K562 (cell line): ENCODE measurements at regions not wholly inside any gene's neighbourhood (a gene's known extent, or its start where the extent isn't known, plus 50 kb on each side); places are given as distances from the start of the nearest gene placed in this dataset.

ENCODE experiments used
- ATAC-seq: fragments of 200-7000 bp; cut with Tn5 transposase; 3 replicates; pipeline ENCODE4 v1.9.1; 2020; ENCODE audit warnings: moderate library complexity
- BruUV-seq: library from RNA; stranded (reverse); fragments of 400-500 nt; replicated peaks from 2 replicates; lab custom pipeline; 2021; lab: Mats Ljungman, UMichigan
- CTCF ChIA-PET: fragments of 300-600 bp; formaldehyde crosslinking; extraction: SDS; loops from one replicate; lab custom pipeline; 2021; ENCODE audit warnings: low intra/inter-chr PET ratio; lab: Yijun Ruan, JAX
- POLR2A ChIA-PET: fragments of 300-600, 350-650 bp; sonication (Branson Sonifier 250); formaldehyde crosslinking; extraction: SDS; loops from one replicate; lab custom pipeline; 2021; ENCODE audit warnings: antibody characterized with exemption, inconsistent platforms; lab: Yijun Ruan, JAX
- DNase-seq, 4 experiments: peaks; one replicate each; pipeline versions ENCODE4 v3.0.0 to v3.0.0-alpha.2; 2011 to 2018; ENCODE audit warnings: low spot score in 3 of 4, mixed read lengths in 3 of 4; ENCODE audit errors: extremely low read depth in 1 of 4
- FAIRE-seq: peaks from 2 replicates; lab custom pipeline; 2011; peaks lifted over from hg19 to GRCh38; lab: Jason Lieb, UNC
- H2AFZ ChIP-seq: 2 replicates; pipeline ENCODE4 v1.6.0; 2011; ENCODE audit warnings: low read depth, low read length, control low read depth, inconsistent platforms
- H3K27ac ChIP-seq: fragments of 200-600 bp; 3 replicates; pipeline ENCODE4 v1.8.0; 2011; ENCODE audit warnings: low read depth, mild to moderate bottlenecking, control low read depth, inconsistent platforms, low read length, moderate library complexity, mixed read lengths; ENCODE audit errors: extremely low read depth
- H3K27me3 ChIP-seq, 2 experiments: fragments of 300-600 bp in 1 of 2; 2 replicates in 1 of 2; 3 replicates in 1 of 2; pipeline versions ENCODE4 v1.6.0 to v1.8.0; 2011; ENCODE audit warnings: inconsistent platforms in 2 of 2, low read length in 2 of 2, mild to moderate bottlenecking in 1 of 2, mixed read lengths in 1 of 2, moderate library complexity in 1 of 2; ENCODE audit not compliant: control insufficient read depth in 2 of 2, insufficient read depth in 2 of 2
- H3K36me3 ChIP-seq: fragments of 300-600 bp; 3 replicates; pipeline ENCODE4 v1.8.0; 2011; ENCODE audit warnings: mild to moderate bottlenecking, low read length, inconsistent platforms; ENCODE audit not compliant: control insufficient read depth, insufficient read depth
- H3K4me1 ChIP-seq, 2 experiments: fragments of 200-600 bp in 1 of 2; replicated peaks in 1 of 2; 2 replicates in 1 of 2; 3 replicates in 1 of 2; pipeline versions ENCODE4 v1.5.1 to v1.8.0; 2011; ENCODE audit warnings: inconsistent platforms in 2 of 2, low read length in 2 of 2, mild to moderate bottlenecking in 1 of 2, mixed read lengths in 1 of 2, moderate library complexity in 1 of 2; ENCODE audit not compliant: control insufficient read depth in 2 of 2, insufficient read depth in 2 of 2
- H3K4me2 ChIP-seq: 2 replicates; pipeline ENCODE4 v1.6.1; 2011; ENCODE audit warnings: low read length, control low read depth, inconsistent platforms, mixed read lengths; ENCODE audit not compliant: insufficient read depth
- H3K4me3 ChIP-seq: fragments of 200-600 bp; sonication (generic), shearing (Covaris generic); 2 replicates; pipeline ENCODE4 v1.5.1; 2016; ENCODE audit warnings: control low read depth, inconsistent platforms
- H3K79me2 ChIP-seq: fragments of 200-600 bp; 3 replicates; pipeline ENCODE4 v1.8.0; 2011; ENCODE audit warnings: low read length, inconsistent platforms; ENCODE audit not compliant: control insufficient read depth, insufficient read depth
- H3K9ac ChIP-seq, 2 experiments: 2 replicates each; pipeline versions ENCODE4 v1.6.0 to v1.6.1; 2011; ENCODE audit warnings: low read depth in 2 of 2, low read length in 2 of 2, control low read depth in 1 of 2, inconsistent platforms in 1 of 2, mild to moderate bottlenecking in 1 of 2, mixed read lengths in 1 of 2; ENCODE audit not compliant: insufficient read depth in 1 of 2
- H3K9me1 ChIP-seq: one replicate; pipeline ENCODE4 v1.6.0; 2011; ENCODE audit warnings: inconsistent platforms, mild to moderate bottlenecking, low read length, moderate library complexity; ENCODE audit not compliant: control insufficient read depth, insufficient read depth
- H3K9me3 ChIP-seq: replicated peaks from 2 replicates; pipeline ENCODE4 v1.5.1; 2011; ENCODE audit warnings: low read depth, low read length, inconsistent platforms; ENCODE audit not compliant: control insufficient read depth, insufficient read depth
- H4K20me1 ChIP-seq: replicated peaks from 2 replicates; pipeline ENCODE4 v1.6.1; 2011; ENCODE audit warnings: low read length, inconsistent platforms, mixed read lengths; ENCODE audit not compliant: control insufficient read depth, insufficient read depth
- ATF7 ChIP-seq: fragments of 450-650 bp; IDR thresholded peaks from 2 replicates; pipeline ENCODE4 v1.7.1; 2014; ENCODE audit warnings: mild to moderate bottlenecking, moderate library complexity
- ELF2 ChIP-seq: fragments of 250-450 bp; sonication (Bioruptor Pico); IDR thresholded peaks from 2 replicates; pipeline ENCODE4 v1.5.0; 2021; ENCODE audit warnings: mild to moderate bottlenecking
- HDAC1 ChIP-seq, 2 experiments: fragments of 450-650 bp; IDR thresholded peaks; 2 replicates each; pipeline ENCODE4 v1.6.1; 2016 to 2017; ENCODE audit warnings: inconsistent platforms in 1 of 2, mild to moderate bottlenecking in 1 of 2, moderate library complexity in 1 of 2
- IRF1 ChIP-seq: sonication (generic); formaldehyde crosslinking; IDR thresholded peaks from 2 replicates; pipeline ENCODE4 v1.8.0; 2022; ENCODE audit warnings: missing genetic modification reagents, mild to moderate bottlenecking, borderline replicate concordance
- KAT7 ChIP-seq: sonication (generic); formaldehyde crosslinking; IDR thresholded peaks from 2 replicates; pipeline ENCODE4 v1.8.0; 2022; ENCODE audit warnings: missing genetic modification reagents, mild to moderate bottlenecking, borderline replicate concordance
- MBD2 ChIP-seq: sonication (generic); IDR thresholded peaks from 2 replicates; pipeline ENCODE4 v1.6.1; 2016; ENCODE audit warnings: low read depth, borderline replicate concordance
- PBX2 ChIP-seq, 2 experiments: IDR thresholded peaks in 1 of 2; conservative IDR thresholded peaks in 1 of 2; 2 replicates each; pipeline ENCODE4 v1.6.1; 2016; ENCODE audit warnings: low read depth in 2 of 2, mild to moderate bottlenecking in 1 of 2, missing compliant biosample characterization in 1 of 2, missing genetic modification characterization in 1 of 2, moderate library complexity in 1 of 2
- PHF20 ChIP-seq: fragments of 450-650 bp; IDR thresholded peaks from 2 replicates; pipeline ENCODE4 v1.6.1; 2018; ENCODE audit not compliant: partially characterized antibody
- RAD51 ChIP-seq: fragments of 450-650 bp; IDR thresholded peaks from 2 replicates; pipeline ENCODE4 v1.7.1; 2016; ENCODE audit warnings: low read depth, mild to moderate bottlenecking, borderline replicate concordance
- ZNF347 ChIP-seq: fragments of 450-650 bp; formaldehyde crosslinking; IDR thresholded peaks from 2 replicates; pipeline ENCODE4 v1.4.0; 2020; ENCODE audit warnings: low read depth, mild to moderate bottlenecking, moderate library complexity
- ZNF655 ChIP-seq: fragments of 250-450 bp; sonication (Bioruptor Pico); IDR thresholded peaks from 2 replicates; pipeline ENCODE4 v1.5.0; 2021
- ZNF668 ChIP-seq: fragments of 250-450 bp; sonication (Bioruptor Pico); IDR thresholded peaks from 2 replicates; pipeline ENCODE4 v1.8.0; 2022; ENCODE audit warnings: mild to moderate bottlenecking, inconsistent platforms
- ZSCAN32 ChIP-seq: fragments of 450-650 bp; formaldehyde crosslinking; IDR thresholded peaks from 2 replicates; pipeline ENCODE4 v1.4.0; 2020; ENCODE audit warnings: mild to moderate bottlenecking, moderate library complexity
- WGBS: fragments of 100-300 bp; shearing (Covaris generic); methylation state at CpG from one replicate; pipeline ENCODE4 v1.1.6; 2016; ENCODE audit warnings: low coverage, mixed read lengths; ENCODE audit not compliant: insufficient coverage; ENCODE audit errors: missing lambda C conversion rate; 5-methylcytosine and 5-hydroxymethylcytosine counted together
- in situ Hi-C: fragments of 300-500 bp; cut with MboI; formaldehyde crosslinking; loops from 4 replicates; pipeline ENCODE4 v1.15.0; 2018; ENCODE audit warnings: inconsistent platforms, mixed read lengths
- intact Hi-C: fragments of 100-400 bp; cut with micrococcal nuclease; formaldehyde crosslinking; loops from 2 replicates; pipeline ENCODE4 v1.14.2; 2022

GRCh38 chr19:28839455-28839854, 373.5 kb downstream of the UQCRFS1 start:
- Histone ChIP-seq H4K20me1 (no peaks in the 10 kb centered on the region), H3K9ac (no peak overlapping the region), H3K4me1 (no peaks in the 10 kb centered on the region), H3K27ac (no peak overlapping the region), H3K9me3 (no peaks in the 10 kb centered on the region), H2AFZ (no peak overlapping the region), H3K4me2 (no peak overlapping the region), H3K4me3 (no peak overlapping the region), H3K9me1 (no peaks in the 10 kb centered on the region), H3K79me2 (no peaks in the 10 kb centered on the region), H3K27me3 (peaks cover 0 to 6% of the 10 kb centered on the region in 2 experiments; a peak in 2 of 5 replicates), H3K36me3 (no peaks in the 10 kb centered on the region)
- ChIA-PET POLR2A (no interaction called here), CTCF (no interaction called here)
- FAIRE-seq (no peak), ATAC-seq (no peak), DNase-seq (no peak)
- intact Hi-C loops: no loop called here
- WGBS: 0% methylated on average over 3 of the region's 3 CpGs
- no TSS peak for BruUV-seq
- in situ Hi-C loops: no loop called here
- TF ChIP-seq PHF20 (no peak), KAT7 (CRISPR knock-in tag) (no peak), ZNF655 (CRISPR knock-in tag) (no peak), PBX2 (CRISPR knock-in tag; IDR thresholded peaks at IDR 0.05; ENCODE audit: low read depth) (no peak), PBX2 (tag; conservative IDR thresholded peaks at IDR 0.05; ENCODE audit: low read depth) (no peak), ZNF668 (CRISPR knock-in tag) (no peak), MBD2 (no peak), IRF1 (CRISPR knock-in tag) (no peak), RAD51 (no peak), HDAC1 (IDR thresholded peaks at IDR 0.05) (no peak), ZSCAN32 (CRISPR knock-in tag) (no peak), ATF7 (no peak), ELF2 (CRISPR knock-in tag) (no peak), ZNF347 (CRISPR knock-in tag) (no peak)
